GM12878 (cell line): ENCODE measurements at regions not wholly inside any gene's neighbourhood (a gene's known extent, or its start where the extent isn't known, plus 50 kb on each side); places are given as distances from the start of the nearest gene placed in this dataset.

Experiments
- ATAC-seq: fragments of 200-7000 bp; cut with Tn5 transposase; 3 replicates; pipeline ENCODE4 v1.9.1; 2020; ENCODE audit warnings: mild to moderate bottlenecking, moderate library complexity
- BruUV-seq: library from RNA; stranded (reverse); fragments of 400-500 nt; replicated peaks from 2 replicates; lab custom pipeline; 2021; lab: Mats Ljungman, UMichigan
- CTCF ChIA-PET: fragments of 300-600 bp; sonication (Branson Sonifier 250); formaldehyde crosslinking; extraction: SDS; loops from one replicate; lab custom pipeline; 2021; ENCODE audit warnings: inconsistent platforms; lab: Yijun Ruan, JAX
- POLR2A ChIA-PET: fragments of 350-600 bp; formaldehyde crosslinking; extraction: SDS; loops from one replicate; lab custom pipeline; 2021; ENCODE audit warnings: inconsistent platforms; lab: Charles Lee
- RAD21 ChIA-PET: fragments of 300-600 bp; sonication (Branson Sonifier 250); formaldehyde crosslinking; loops from one replicate; lab custom pipeline; 2023; ENCODE audit warnings: antibody characterized with exemption; ENCODE audit not compliant: unreplicated experiment; lab: Charles Lee
- SMC1A ChIA-PET: fragments of 300-600 bp; sonication (Branson Sonifier 250); formaldehyde crosslinking; loops from one replicate; lab custom pipeline; 2023; ENCODE audit not compliant: unreplicated experiment, uncharacterized antibody; lab: Charles Lee
- DNase-seq: peaks from one replicate; pipeline ENCODE4 v3.0.0-alpha.2; 2011; ENCODE audit warnings: low read depth, low spot score
- FAIRE-seq: peaks from 3 replicates; lab custom pipeline; 2011; peaks lifted over from hg19 to GRCh38; lab: Jason Lieb, UNC
- H2AFZ ChIP-seq: 2 replicates; pipeline ENCODE4 v1.6.0; 2011; ENCODE audit warnings: low read depth, low read length, control low read depth; ENCODE audit not compliant: control insufficient read depth
- H3K27ac ChIP-seq: 2 replicates; pipeline ENCODE4 v1.5.1; 2011; ENCODE audit warnings: control low read depth; ENCODE audit not compliant: control insufficient read depth, insufficient read depth
- H3K27me3 ChIP-seq, 2 experiments: replicated peaks in 1 of 2; 2 replicates each; pipeline versions ENCODE4 v1.6.0 to v1.6.1; 2011; ENCODE audit warnings: low read length in 1 of 2; ENCODE audit not compliant: control insufficient read depth in 2 of 2, insufficient read depth in 2 of 2
- H3K36me3 ChIP-seq, 2 experiments: 2 replicates each; pipeline ENCODE4 v1.5.1; 2011; ENCODE audit warnings: low read length in 1 of 2; ENCODE audit not compliant: control insufficient read depth in 2 of 2, insufficient read depth in 2 of 2
- H3K4me1 ChIP-seq: 2 replicates; pipeline ENCODE4 v1.6.1; 2011; ENCODE audit warnings: mild to moderate bottlenecking, low read length, moderate library complexity, mixed read lengths; ENCODE audit not compliant: control insufficient read depth, insufficient read depth
- H3K4me2 ChIP-seq: 2 replicates; pipeline ENCODE4 v1.6.0; 2011; ENCODE audit warnings: control low read depth; ENCODE audit not compliant: control insufficient read depth, insufficient read depth
- H3K4me3 ChIP-seq: fragments of 200-600 bp; sonication (generic); 2 replicates; pipeline ENCODE4 v1.5.1; 2016
- H3K79me2 ChIP-seq: 2 replicates; pipeline ENCODE4 v1.6.0; 2011; ENCODE audit warnings: low read length; ENCODE audit not compliant: control insufficient read depth, insufficient read depth
- H3K9ac ChIP-seq: 2 replicates; pipeline ENCODE4 v1.8.0; 2011; ENCODE audit warnings: low read length, control low read depth, mixed read lengths; ENCODE audit not compliant: control insufficient read depth, insufficient read depth
- H3K9me3 ChIP-seq: replicated peaks from 3 replicates; pipeline ENCODE4 v1.5.1; 2011; ENCODE audit warnings: mild to moderate bottlenecking, low read length; ENCODE audit not compliant: control insufficient read depth, insufficient read depth
- H4K20me1 ChIP-seq: 2 replicates; pipeline ENCODE4 v1.6.0; 2011; ENCODE audit not compliant: control insufficient read depth, insufficient read depth
- CHD4 ChIP-seq: fragments of 200-600 bp; sonication (generic); IDR thresholded peaks from 2 replicates; pipeline ENCODE4 v1.6.1; 2016; ENCODE audit warnings: mild to moderate bottlenecking
- NFYA ChIP-seq: IDR thresholded peaks from 2 replicates; pipeline ENCODE4 v1.6.1; 2011; ENCODE audit warnings: low read depth, mild to moderate bottlenecking, low read length, improper control_type of control experiment, borderline replicate concordance
- POLR2A ChIP-seq: IDR thresholded peaks from 2 replicates; pipeline ENCODE4 v1.6.1; 2011; ENCODE audit warnings: low read depth, mild to moderate bottlenecking, low read length
- RUNX3 ChIP-seq: IDR thresholded peaks from 2 replicates; pipeline ENCODE4 v1.6.1; 2012; ENCODE audit warnings: low read length, inconsistent platforms
- SMAD5 ChIP-seq: IDR thresholded peaks from 2 replicates; pipeline ENCODE4 v1.6.1; 2016; ENCODE audit warnings: antibody characterized with exemption, low read depth
- SREBF2 ChIP-seq: IDR thresholded peaks from 2 replicates; pipeline ENCODE4 v1.6.1; 2012; ENCODE audit warnings: mild to moderate bottlenecking, low read length
- TAF1 ChIP-seq: IDR thresholded peaks from 2 replicates; pipeline ENCODE4 v1.6.1; 2011; ENCODE audit warnings: mild to moderate bottlenecking, low read depth, low read length, borderline replicate concordance
- ZNF207 ChIP-seq: fragments of 450-650 bp; IDR thresholded peaks from 2 replicates; pipeline ENCODE4 v1.6.1; 2014; ENCODE audit warnings: antibody characterized with exemption, mild to moderate bottlenecking, borderline replicate concordance
- WGBS: methylation state at CpG from one replicate; pipeline ENCODE4 v1.1.6; 2016; ENCODE audit warnings: low lambda C conversion rate; ENCODE audit not compliant: insufficient replicate concordance, insufficient coverage; ENCODE audit errors: missing lambda C conversion rate; 5-methylcytosine and 5-hydroxymethylcytosine counted together
- in situ Hi-C: fragments of 300-500 bp; cut with MboI; formaldehyde crosslinking; loops from 9 replicates; pipeline ENCODE4 v1.14.3; 2018; ENCODE audit warnings: mixed read lengths
- intact Hi-C: fragments of 100-400 bp; cut with micrococcal nuclease; formaldehyde crosslinking; loops from one replicate; pipeline ENCODE4 v1.14.2; 2022; ENCODE audit not compliant: unreplicated experiment
- TF ChIP-seq, protein P1 (sequence below): IDR thresholded peaks from 2 replicates; pipeline ENCODE4 v1.6.1; 2012; ENCODE audit warnings: low read depth, low read length, improper control_type of control experiment
- TF ChIP-seq, protein P2 (sequence below): IDR thresholded peaks from 2 replicates; pipeline ENCODE4 v1.6.1; 2012; ENCODE audit warnings: improper control_type of control experiment, low read depth, low read length; ENCODE audit not compliant: insufficient replicate concordance
- TF ChIP-seq, protein P3 (sequence below): IDR thresholded peaks from 2 replicates; pipeline ENCODE4 v1.6.1; 2012; ENCODE audit warnings: low read depth, low read length, improper control_type of control experiment

DNA sequence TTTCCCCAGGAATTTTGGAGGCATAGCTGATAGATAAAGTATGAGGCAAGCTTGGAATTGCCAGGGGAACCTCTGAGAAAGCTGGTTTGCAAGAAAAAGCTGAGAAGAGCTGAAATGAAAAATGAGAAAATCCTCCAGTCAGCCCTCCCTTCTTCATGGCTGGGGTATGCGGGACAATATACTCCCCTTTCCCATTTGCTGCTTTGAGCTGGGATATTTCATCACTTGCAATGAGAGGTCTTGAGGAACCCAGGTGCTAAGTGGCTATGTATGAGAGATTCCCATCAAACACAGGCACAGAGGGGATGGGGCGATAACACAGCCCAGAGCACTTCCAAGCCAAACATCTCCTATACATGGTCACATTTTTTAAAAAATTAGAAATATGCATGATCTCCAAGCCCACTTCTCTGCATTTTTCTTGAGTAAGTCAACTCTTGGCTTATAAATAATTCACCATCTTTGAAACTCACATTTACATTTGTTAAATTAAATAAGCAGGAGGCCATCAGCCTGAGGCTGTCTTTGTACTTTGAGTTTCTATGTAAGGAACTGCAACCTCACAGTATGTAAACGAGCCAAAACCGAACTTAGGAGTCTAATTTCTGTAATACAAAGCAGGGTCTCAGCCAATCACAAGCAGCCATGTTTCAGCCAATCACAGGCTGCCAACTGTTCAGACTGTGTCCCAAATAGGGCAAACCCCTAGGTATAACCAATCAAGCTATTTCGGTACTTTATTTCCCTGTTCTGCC lies 983.6 kb upstream of the NR2F2 start:
- 20% methylated on average over 4 of the region's 5 CpGs for WGBS
- CTCF ChIA-PET: interaction anchor here (1.4 kb wide), 1 partner anchor 87 kb away, joined by 5 read pairs; no protein-coding TSS in a partner anchor
- in situ Hi-C loops: no loop called here
- Histone ChIP-seq H3K27me3 (no peaks in the 10 kb centered on the region), H3K4me3 (no peak overlapping the region), H3K4me1 (no peaks in the 10 kb centered on the region), H3K27ac (no peak overlapping the region), H3K4me2 (no peak overlapping the region), H3K9ac (no peak overlapping the region), H2AFZ (no peak overlapping the region), H4K20me1 (no peaks in the 10 kb centered on the region), H3K79me2 (no peaks in the 10 kb centered on the region), H3K36me3 (no peaks in the 10 kb centered on the region), H3K9me3 (no peaks in the 10 kb centered on the region; the same call in 2 of the 3 replicates)
- RAD21 ChIA-PET: interaction anchor here (1.5 kb wide), 1 partner anchor 58 kb away, joined by 3 read pairs; no protein-coding TSS in a partner anchor
- no peak for FAIRE-seq
- intact Hi-C loops: no loop called here
- no peak for DNase-seq
- POLR2A ChIA-PET: no interaction called here
- TF ChIP-seq SREBF2 (no peak), CHD4 (no peak), RUNX3 (no peak), TAF1 (no peak), NFYA (no peak), ZNF207 (no peak), SMAD5 (no peak), POLR2A (no peak)
- TF ChIP-seq, protein P1, sequence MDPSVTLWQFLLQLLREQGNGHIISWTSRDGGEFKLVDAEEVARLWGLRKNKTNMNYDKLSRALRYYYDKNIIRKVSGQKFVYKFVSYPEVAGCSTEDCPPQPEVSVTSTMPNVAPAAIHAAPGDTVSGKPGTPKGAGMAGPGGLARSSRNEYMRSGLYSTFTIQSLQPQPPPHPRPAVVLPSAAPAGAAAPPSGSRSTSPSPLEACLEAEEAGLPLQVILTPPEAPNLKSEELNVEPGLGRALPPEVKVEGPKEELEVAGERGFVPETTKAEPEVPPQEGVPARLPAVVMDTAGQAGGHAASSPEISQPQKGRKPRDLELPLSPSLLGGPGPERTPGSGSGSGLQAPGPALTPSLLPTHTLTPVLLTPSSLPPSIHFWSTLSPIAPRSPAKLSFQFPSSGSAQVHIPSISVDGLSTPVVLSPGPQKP: no peak
- TF ChIP-seq, protein P2, sequence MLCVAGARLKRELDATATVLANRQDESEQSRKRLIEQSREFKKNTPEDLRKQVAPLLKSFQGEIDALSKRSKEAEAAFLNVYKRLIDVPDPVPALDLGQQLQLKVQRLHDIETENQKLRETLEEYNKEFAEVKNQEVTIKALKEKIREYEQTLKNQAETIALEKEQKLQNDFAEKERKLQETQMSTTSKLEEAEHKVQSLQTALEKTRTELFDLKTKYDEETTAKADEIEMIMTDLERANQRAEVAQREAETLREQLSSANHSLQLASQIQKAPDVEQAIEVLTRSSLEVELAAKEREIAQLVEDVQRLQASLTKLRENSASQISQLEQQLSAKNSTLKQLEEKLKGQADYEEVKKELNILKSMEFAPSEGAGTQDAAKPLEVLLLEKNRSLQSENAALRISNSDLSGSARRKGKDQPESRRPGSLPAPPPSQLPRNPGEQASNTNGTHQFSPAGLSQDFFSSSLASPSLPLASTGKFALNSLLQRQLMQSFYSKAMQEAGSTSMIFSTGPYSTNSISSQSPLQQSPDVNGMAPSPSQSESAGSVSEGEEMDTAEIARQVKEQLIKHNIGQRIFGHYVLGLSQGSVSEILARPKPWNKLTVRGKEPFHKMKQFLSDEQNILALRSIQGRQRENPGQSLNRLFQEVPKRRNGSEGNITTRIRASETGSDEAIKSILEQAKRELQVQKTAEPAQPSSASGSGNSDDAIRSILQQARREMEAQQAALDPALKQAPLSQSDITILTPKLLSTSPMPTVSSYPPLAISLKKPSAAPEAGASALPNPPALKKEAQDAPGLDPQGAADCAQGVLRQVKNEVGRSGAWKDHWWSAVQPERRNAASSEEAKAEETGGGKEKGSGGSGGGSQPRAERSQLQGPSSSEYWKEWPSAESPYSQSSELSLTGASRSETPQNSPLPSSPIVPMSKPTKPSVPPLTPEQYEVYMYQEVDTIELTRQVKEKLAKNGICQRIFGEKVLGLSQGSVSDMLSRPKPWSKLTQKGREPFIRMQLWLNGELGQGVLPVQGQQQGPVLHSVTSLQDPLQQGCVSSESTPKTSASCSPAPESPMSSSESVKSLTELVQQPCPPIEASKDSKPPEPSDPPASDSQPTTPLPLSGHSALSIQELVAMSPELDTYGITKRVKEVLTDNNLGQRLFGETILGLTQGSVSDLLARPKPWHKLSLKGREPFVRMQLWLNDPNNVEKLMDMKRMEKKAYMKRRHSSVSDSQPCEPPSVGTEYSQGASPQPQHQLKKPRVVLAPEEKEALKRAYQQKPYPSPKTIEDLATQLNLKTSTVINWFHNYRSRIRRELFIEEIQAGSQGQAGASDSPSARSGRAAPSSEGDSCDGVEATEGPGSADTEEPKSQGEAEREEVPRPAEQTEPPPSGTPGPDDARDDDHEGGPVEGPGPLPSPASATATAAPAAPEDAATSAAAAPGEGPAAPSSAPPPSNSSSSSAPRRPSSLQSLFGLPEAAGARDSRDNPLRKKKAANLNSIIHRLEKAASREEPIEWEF: no peak
- TF ChIP-seq, protein P3, sequence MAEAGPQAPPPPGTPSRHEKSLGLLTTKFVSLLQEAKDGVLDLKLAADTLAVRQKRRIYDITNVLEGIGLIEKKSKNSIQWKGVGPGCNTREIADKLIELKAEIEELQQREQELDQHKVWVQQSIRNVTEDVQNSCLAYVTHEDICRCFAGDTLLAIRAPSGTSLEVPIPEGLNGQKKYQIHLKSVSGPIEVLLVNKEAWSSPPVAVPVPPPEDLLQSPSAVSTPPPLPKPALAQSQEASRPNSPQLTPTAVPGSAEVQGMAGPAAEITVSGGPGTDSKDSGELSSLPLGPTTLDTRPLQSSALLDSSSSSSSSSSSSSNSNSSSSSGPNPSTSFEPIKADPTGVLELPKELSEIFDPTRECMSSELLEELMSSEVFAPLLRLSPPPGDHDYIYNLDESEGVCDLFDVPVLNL: no peak
- no TSS peak for BruUV-seq
- no peak for ATAC-seq
- SMC1A ChIA-PET: interaction anchor here (0.6 to 0.9 kb wide), 2 partner anchors 8 to 83 kb away, joined by 3 read pairs; no protein-coding TSS in a partner anchor
